ENCODE measurements at regions not wholly inside any gene's neighbourhood (a gene's known extent, or its start where the extent isn't known, plus 50 kb on each side); places are given as distances from the start of the nearest gene placed in this dataset.
A peak's percentile ranks its signal among the peaks of the same experiment; 100 is the strongest.

DNA sequence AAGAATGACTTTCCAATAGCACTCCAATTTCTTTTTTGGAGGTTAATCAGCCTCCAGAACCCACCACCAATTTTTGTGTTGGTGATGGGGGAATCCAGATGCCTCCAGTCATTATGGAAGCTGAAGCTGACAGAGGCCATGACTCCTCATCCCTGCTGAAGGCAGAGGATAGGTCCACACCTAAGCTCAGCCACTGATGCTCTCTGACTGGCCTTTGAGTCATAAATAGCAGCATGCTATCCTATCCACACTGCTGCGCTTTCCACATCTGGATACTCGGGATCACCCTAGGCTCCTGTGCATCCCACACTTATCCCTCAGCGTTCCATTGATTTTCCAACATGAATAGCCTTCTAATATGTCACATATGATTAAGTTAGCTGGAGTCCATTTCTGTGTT lies 124.2 kb downstream of the TES start:
- ATAC-seq: no peak
- Histone ChIP-seq H3K4me3 (no peak overlapping the region), H3K9me3 (peaks cover 0 to 4% (median 0%) of the 10 kb centered on the region in 3 donors), H3K27ac (no peak overlapping the region), H3K4me1 (peaks cover 7 to 39% (median 12%) of the 10 kb centered on the region in 3 donors), H3K36me3 (no peaks in the 10 kb centered on the region), H3K27me3 (no peaks in the 10 kb centered on the region)
- 96 to 100% methylated on average over 3 of the region's 3 CpGs for WGBS, 2 donors (ENCODE audit: low coverage in 1 of 2)
- TF ChIP-seq POLR2AphosphoS5 (IDR thresholded peaks at IDR 0.05): no peak
- no peak for TF ChIP-seq POLR2A (IDR thresholded peaks at IDR 0.05)
- TF ChIP-seq EP300 (IDR thresholded peaks at IDR 0.05): no peak
- TF ChIP-seq, protein P1, sequence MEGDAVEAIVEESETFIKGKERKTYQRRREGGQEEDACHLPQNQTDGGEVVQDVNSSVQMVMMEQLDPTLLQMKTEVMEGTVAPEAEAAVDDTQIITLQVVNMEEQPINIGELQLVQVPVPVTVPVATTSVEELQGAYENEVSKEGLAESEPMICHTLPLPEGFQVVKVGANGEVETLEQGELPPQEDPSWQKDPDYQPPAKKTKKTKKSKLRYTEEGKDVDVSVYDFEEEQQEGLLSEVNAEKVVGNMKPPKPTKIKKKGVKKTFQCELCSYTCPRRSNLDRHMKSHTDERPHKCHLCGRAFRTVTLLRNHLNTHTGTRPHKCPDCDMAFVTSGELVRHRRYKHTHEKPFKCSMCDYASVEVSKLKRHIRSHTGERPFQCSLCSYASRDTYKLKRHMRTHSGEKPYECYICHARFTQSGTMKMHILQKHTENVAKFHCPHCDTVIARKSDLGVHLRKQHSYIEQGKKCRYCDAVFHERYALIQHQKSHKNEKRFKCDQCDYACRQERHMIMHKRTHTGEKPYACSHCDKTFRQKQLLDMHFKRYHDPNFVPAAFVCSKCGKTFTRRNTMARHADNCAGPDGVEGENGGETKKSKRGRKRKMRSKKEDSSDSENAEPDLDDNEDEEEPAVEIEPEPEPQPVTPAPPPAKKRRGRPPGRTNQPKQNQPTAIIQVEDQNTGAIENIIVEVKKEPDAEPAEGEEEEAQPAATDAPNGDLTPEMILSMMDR (IDR thresholded peaks at IDR 0.05): no peak

DNA sequence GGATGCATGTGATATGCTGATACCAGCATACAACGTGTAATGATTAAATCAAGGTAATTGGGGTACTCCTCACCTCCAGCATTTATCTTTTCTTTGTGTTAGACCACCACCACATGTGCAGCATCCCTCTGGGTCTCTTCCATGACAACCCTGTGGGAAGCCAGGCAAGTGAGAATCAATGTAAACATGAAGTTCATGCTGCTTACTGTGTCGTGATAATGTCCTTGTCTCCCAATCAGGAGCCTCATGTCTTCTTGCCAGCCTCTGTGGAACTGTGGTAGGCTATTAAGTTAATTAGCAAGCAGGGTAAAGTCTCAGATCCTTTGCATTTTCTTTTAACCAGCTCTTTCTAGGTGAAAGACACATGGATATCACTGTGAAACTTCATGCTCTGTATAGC lies 126.7 kb downstream of the TES start:
- no peaks in the 10 kb centered on the region for H3K36me3 ChIP-seq
- no peak for ATAC-seq
- no peak overlapping the region for H3K4me3 ChIP-seq
- H3K27me3 ChIP-seq: no peaks in the 10 kb centered on the region
- peaks cover 4 to 41% (median 10%) of the 10 kb centered on the region in 3 donors for H3K4me1 ChIP-seq
- 66 to 85% methylated on average over 2 of the region's 2 CpGs for WGBS, 2 donors (ENCODE audit: low coverage in 1 of 2)
- no peak for TF ChIP-seq EP300 (IDR thresholded peaks at IDR 0.05)
- TF ChIP-seq POLR2A (IDR thresholded peaks at IDR 0.05): no peak
- H3K9me3 ChIP-seq: peaks cover 0 to 2% (median 0%) of the 10 kb centered on the region in 3 donors
- no peak overlapping the region for H3K27ac ChIP-seq

DNA sequence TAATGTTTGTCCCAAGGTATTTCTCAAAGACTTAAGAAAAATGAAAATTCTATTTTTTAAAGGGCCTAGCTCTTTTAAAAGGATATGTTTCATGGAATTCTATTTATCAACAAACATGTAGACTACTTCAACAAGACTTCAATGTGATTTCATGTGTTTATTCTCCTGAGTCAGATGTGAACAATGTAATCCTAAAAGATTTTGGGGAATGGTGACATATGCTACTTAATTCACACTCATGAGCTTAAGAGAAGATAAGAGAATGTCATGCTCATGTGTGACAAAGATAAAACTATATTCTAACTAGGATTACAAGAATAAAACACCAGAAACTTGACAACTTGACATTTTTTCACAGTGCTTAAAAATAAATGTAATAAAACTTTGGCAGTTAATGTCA lies 127.5 kb downstream of the TES start:
- TF ChIP-seq POLR2A (IDR thresholded peaks at IDR 0.05) (no peak), POLR2AphosphoS5 (IDR thresholded peaks at IDR 0.05) (no peak), EP300 (IDR thresholded peaks at IDR 0.05) (no peak)
- TF ChIP-seq, protein P1 (IDR thresholded peaks at IDR 0.05): no peak
- Histone ChIP-seq H3K36me3 (no peaks in the 10 kb centered on the region), H3K9me3 (no peaks in the 10 kb centered on the region), H3K27me3 (no peaks in the 10 kb centered on the region), H3K4me1 (peaks cover 4 to 41% (median 10%) of the 10 kb centered on the region in 3 donors), H3K27ac (no peak overlapping the region), H3K4me3 (no peak overlapping the region)
- no peak for ATAC-seq

DNA sequence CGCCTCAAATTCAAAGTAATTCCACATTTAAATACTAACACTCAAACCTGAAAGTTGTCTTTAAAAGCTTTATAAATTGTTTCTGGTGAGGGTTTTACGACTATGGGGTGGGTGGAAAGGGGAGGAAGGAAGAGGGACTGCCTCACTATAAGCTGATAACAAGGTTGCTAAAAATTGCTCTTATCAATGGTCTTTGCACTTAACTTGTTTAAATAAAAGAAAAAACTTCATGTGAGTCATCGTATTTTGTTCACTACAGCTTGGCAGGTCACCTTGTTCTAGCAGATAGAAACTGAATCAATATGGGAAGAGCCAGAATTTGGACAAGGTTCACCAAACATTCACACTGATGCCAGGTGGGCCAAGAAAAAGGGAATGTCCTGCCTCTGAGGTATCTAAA lies 129.2 kb downstream of the TES start:
- TF ChIP-seq EP300 (IDR thresholded peaks at IDR 0.05) (no peak), POLR2AphosphoS5 (IDR thresholded peaks at IDR 0.05) (no peak), POLR2A (IDR thresholded peaks at IDR 0.05) (no peak)
- TF ChIP-seq, protein P1 (IDR thresholded peaks at IDR 0.05): no peak
- 13 to 30% methylated on average over 3 of the region's 3 CpGs for WGBS, 2 donors (ENCODE audit: low coverage in 1 of 2)
- Histone ChIP-seq H3K9me3 (no peaks in the 10 kb centered on the region), H3K27ac (peak overlapping the region; percentile 38 to 65 (median 48)), H3K4me3 (no peak overlapping the region), H3K4me1 (peaks cover 4 to 36% (median 10%) of the 10 kb centered on the region in 3 donors), H3K36me3 (no peaks in the 10 kb centered on the region), H3K27me3 (no peaks in the 10 kb centered on the region)
- no peak for ATAC-seq

DNA sequence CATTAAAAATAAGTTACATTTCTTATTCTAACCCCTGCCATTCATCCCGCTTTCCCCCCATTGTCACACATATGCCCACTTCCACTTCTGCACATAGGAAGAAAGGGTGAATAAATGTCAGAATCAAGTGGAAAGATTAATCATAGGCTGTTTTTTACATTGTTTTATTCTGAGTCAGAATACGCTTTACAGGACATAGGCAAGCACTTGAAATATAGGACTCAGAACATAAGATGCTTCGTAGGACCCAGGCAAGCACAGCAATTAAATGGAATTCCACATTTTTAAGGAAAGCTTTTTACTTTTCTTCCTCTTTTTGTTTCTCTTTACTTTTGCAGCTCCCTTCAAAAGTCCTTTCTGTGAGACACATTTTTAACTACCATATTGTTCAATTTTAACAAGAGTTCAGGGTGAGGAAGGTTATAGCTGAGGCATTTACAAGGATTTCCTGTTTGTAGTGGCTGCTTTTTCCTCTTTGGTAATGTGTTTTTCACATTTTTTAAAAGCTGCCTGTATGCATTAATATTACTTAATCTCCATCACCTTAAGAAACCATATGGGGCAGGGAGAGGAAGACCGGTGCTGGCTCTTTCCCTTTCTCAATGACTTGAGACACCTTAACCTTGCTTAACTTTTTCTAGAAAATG lies 130.0 kb downstream of the TES start:
- WGBS, 2 donors (ENCODE audit: low coverage in 1 of 2): 71 to 73% methylated on average over 4 of the region's 4 CpGs
- Histone ChIP-seq H3K27me3 (no peaks in the 10 kb centered on the region), H3K4me3 (no peak overlapping the region), H3K27ac (peak overlapping the region; percentile 38 to 65 (median 48)), H3K9me3 (no peaks in the 10 kb centered on the region), H3K4me1 (peaks cover 4 to 36% (median 10%) of the 10 kb centered on the region in 3 donors), H3K36me3 (no peaks in the 10 kb centered on the region)
- TF ChIP-seq EP300 (IDR thresholded peaks at IDR 0.05): no peak
- TF ChIP-seq, protein P1 (IDR thresholded peaks at IDR 0.05): no peak
- TF ChIP-seq POLR2AphosphoS5 (IDR thresholded peaks at IDR 0.05): no peak
- TF ChIP-seq POLR2A (IDR thresholded peaks at IDR 0.05): no peak
- ATAC-seq: no peak
